ENCODE measurements at regions not wholly inside any gene's neighbourhood (a gene's known extent, or its start where the extent isn't known, plus 50 kb on each side); places are given as distances from the start of the nearest gene placed in this dataset.

DNA sequence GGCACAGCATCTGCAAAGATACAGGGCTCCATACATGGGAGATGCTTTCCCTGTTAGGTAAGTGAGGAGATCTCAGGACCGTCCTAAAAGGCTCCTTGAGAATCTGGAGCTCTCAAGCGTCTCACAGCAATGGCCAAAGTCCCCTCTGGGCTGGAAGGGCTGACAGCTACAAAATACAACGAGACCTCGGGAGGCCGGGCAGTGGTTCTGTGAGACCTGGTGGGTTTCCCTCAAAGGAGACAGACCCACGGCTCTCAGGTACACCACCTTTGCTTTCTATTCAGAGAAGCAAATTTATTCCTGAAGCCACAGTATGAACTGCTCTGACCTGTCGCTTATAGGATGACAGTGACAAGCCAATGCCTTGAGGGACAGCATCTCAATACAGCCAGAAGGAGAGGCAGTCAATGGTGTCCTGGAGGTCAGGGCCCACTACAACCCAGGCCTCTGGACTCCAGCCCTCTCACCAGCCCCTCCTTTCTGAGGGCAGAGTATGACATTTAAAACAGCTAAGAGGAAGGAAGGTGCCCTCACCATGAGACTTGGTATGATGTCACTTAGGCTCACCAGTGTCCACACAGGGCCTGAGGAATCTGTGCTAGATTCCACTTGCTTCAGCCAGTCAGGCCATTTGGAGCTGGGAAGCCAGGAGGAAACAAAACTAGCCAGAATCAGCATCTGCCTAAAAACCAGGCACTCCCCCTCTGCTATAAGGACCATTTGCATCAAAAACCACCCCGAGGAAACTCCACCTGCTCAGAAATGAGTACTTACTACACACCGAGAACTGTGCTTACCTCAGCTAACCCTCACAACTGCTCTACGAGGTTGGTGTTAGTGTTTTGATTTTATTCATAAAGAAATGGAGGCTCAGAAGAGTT is 86.5 kb upstream of the FSTL4 start:
- TF ChIP-seq GATA3 (IDR thresholded peaks at IDR 0.05; ENCODE audit: low read depth, low read length) = no peak
- TF ChIP-seq GATA2 (IDR thresholded peaks at IDR 0.05; ENCODE audit: low read depth, low read length) = no peak
